Activated naive CD4-positive, alpha-beta T cell treated with anti-CD3 and anti-CD28 coated beads, Interleukin-2, amount 10 ng/mL, durations not matched to agents 7 days and 5 days (primary cell): ENCODE measurements at regions not wholly inside any gene's neighbourhood (a gene's known extent, or its start where the extent isn't known, plus 50 kb on each side); places are given as distances from the start of the nearest gene placed in this dataset.

Experiments
- CTCF ChIA-PET: fragments of 350-600 bp; sonication (Branson Sonifier 250); formaldehyde crosslinking; loops from one replicate; lab custom pipeline; 2021; ENCODE audit warnings: antibody characterized with exemption; lab: Charles Lee
- DNase-seq: peaks from one replicate; pipeline ENCODE4 v3.0.0-alpha.2; 2020
- H3K27ac Mint-ChIP-seq: one replicate; pipeline ENCODE4 v1.8.0; 2021; ENCODE audit warnings: mild to moderate bottlenecking, moderate library complexity, mixed read lengths
- H3K27me3 Mint-ChIP-seq: one replicate; pipeline ENCODE4 v1.8.0; 2021; ENCODE audit warnings: mild to moderate bottlenecking, mixed read lengths
- H3K36me3 Mint-ChIP-seq: one replicate; pipeline ENCODE4 v1.8.0; 2021; ENCODE audit warnings: mixed read lengths
- H3K4me1 Mint-ChIP-seq: one replicate; pipeline ENCODE4 v1.8.0; 2021; ENCODE audit warnings: mixed read lengths
- H3K4me3 Mint-ChIP-seq: one replicate; pipeline ENCODE4 v1.8.0; 2021; ENCODE audit warnings: mild to moderate bottlenecking, moderate library complexity, mixed read lengths
- H3K9me3 Mint-ChIP-seq: one replicate; pipeline ENCODE4 v1.8.0; 2021; ENCODE audit warnings: mixed read lengths

DNA sequence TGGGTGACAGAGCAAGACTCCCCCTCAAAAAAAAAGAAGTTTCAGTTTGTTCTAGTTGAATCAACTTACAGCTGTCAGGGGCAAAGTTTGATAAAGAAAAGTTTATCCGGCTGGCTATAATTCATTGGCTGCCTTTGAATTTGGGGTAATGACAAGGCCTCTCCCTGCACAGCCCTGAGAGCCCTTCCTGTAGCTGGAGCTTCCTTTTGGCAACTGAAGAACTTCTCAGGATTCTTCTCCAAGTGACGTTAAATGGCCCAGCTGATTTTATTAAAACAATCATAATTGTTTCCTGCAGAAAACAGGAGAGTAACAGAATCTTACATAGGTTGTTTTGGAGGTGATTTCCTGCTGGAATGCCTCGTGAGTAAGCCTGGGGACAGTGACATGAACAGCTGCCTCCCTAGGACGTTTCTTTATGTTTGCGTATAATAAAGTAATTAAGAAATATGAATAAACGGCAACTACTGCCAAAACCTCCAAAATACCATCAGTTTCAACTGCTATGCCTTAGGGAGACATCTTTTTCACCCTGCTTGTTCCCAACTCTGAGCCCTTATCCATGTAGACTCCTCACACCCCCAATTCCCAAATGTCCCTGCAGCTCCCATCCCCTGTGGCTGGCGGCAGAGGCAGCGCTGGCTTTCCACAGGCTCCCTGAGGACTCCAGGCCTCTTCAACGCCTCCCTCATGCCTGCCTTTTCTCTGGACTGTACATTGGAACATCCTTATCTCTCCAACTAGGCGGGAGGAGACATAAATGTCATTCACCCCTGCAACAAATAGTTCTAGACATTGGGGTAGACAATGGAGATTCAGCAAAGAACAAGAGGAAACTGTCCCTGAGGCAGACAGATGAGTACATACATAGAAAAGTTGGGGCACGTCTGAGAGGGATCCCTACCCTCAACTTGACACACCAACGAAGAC is 59.2 kb upstream of the FZD7 start:
- CTCF ChIA-PET = no interaction called here
- Mint-ChIP-seq H3K9me3 (no peaks in the 10 kb centered on the region), H3K36me3 (no peaks in the 10 kb centered on the region), H3K4me3 (no peak overlapping the region), H3K27ac (no peak overlapping the region), H3K27me3 (peaks cover 36% of the 10 kb centered on the region), H3K4me1 (no peaks in the 10 kb centered on the region)
- no peak for DNase-seq

DNA sequence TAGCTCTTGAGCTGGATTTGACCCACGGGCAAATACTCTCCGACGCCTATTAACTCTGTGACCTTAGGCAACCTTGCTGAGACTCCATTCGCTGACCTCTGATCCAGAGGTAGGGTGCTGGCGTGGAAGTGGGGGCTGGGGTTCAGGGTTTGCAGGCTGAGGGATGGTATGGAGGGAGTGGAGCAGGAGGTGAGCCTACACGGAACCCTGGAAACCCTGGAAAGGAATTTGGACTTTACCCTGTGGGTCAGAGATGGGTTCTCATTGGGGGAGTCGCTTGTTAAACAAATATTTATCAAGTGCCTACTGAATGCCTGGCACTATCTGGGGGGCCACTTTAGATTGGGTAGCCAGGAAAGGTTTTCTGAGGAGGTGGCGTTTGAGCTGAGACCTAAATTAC is 58.2 kb upstream of the FZD7 start:
- CTCF ChIA-PET = interaction anchor here (0.6 kb wide), 1 partner anchor 21 kb away, joined by 3 read pairs; no protein-coding TSS in a partner anchor
- no peaks in the 10 kb centered on the region for H3K9me3 Mint-ChIP-seq
- H3K27me3 Mint-ChIP-seq = peaks cover 30% of the 10 kb centered on the region
- DNase-seq = no peak
- no peak overlapping the region for H3K27ac Mint-ChIP-seq
- no peaks in the 10 kb centered on the region for H3K4me1 Mint-ChIP-seq
- H3K4me3 Mint-ChIP-seq = no peak overlapping the region
- H3K36me3 Mint-ChIP-seq = no peaks in the 10 kb centered on the region

GRCh38 chr2:201975964-201976612 is 57.6 kb upstream of the FZD7 start:
- no peaks in the 10 kb centered on the region for H3K4me1 Mint-ChIP-seq
- H3K27me3 Mint-ChIP-seq = peaks cover 33% of the 10 kb centered on the region
- DNase-seq = no peak
- H3K4me3 Mint-ChIP-seq = no peak overlapping the region
- H3K9me3 Mint-ChIP-seq = no peaks in the 10 kb centered on the region
- CTCF ChIA-PET = no interaction called here
- H3K27ac Mint-ChIP-seq = no peak overlapping the region
- no peaks in the 10 kb centered on the region for H3K36me3 Mint-ChIP-seq

GRCh38 chr2:201977651-201978050 is 56.0 kb upstream of the FZD7 start:
- CTCF ChIA-PET = no interaction called here
- H3K27ac Mint-ChIP-seq = no peak overlapping the region
- no peaks in the 10 kb centered on the region for H3K9me3 Mint-ChIP-seq
- H3K4me1 Mint-ChIP-seq = no peaks in the 10 kb centered on the region
- H3K36me3 Mint-ChIP-seq = no peaks in the 10 kb centered on the region
- H3K4me3 Mint-ChIP-seq = no peak overlapping the region
- no peak for DNase-seq
- peaks cover 24% of the 10 kb centered on the region for H3K27me3 Mint-ChIP-seq

DNA sequence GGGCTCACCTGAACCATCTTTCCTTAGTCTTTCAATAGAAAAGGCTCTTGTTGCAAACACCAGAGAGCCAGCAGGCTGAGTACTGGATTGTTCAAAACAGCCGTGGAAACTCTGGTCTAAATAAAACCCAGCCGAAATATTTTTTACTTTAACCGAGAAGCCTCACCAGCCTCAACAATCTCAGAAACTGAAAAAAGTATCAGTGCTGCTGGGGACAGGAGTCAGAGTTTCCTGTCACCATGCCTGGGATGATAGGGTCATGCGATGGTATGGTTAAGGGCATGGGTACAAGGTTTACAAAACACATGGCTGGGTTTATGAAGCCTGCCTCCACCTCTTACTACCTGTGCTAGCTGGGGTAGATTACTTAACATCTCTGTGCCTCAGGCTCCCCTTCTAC is 55.3 kb upstream of the FZD7 start:
- Mint-ChIP-seq H3K27ac (no peak overlapping the region), H3K9me3 (no peaks in the 10 kb centered on the region), H3K27me3 (peaks cover 24% of the 10 kb centered on the region), H3K4me3 (no peak overlapping the region), H3K4me1 (no peaks in the 10 kb centered on the region), H3K36me3 (no peaks in the 10 kb centered on the region)
- no peak for DNase-seq
- CTCF ChIA-PET = no interaction called here

DNA sequence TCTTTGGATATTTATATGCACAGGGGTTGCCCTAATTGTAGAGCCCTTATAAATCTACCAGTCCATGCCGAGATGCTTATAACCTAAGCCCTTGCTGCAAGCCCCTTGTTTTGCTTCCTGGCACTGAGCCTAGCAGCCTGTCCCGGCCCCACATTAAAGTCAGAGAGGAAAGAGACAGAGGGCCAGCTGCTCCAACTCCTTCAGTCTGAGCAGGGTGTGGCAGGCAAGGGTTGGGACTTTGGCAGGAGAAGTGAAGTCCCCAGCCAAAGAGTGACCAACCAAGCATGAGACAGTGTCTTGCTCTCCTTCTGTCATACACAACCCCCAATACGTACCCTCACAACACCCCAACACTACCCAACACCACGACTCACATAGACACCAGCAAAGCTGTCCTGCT is 54.7 kb upstream of the FZD7 start:
- CTCF ChIA-PET = no interaction called here
- no peaks in the 10 kb centered on the region for H3K36me3 Mint-ChIP-seq
- no peaks in the 10 kb centered on the region for H3K4me1 Mint-ChIP-seq
- peaks cover 24% of the 10 kb centered on the region for H3K27me3 Mint-ChIP-seq
- H3K27ac Mint-ChIP-seq = no peak overlapping the region
- no peaks in the 10 kb centered on the region for H3K9me3 Mint-ChIP-seq
- no peak for DNase-seq
- H3K4me3 Mint-ChIP-seq = no peak overlapping the region

GRCh38 chr2:201980389-201980821 is 53.2 kb upstream of the FZD7 start:
- H3K9me3 Mint-ChIP-seq = no peaks in the 10 kb centered on the region
- no peaks in the 10 kb centered on the region for H3K4me1 Mint-ChIP-seq
- CTCF ChIA-PET = no interaction called here
- H3K27me3 Mint-ChIP-seq = peaks cover 25% of the 10 kb centered on the region
- no peak overlapping the region for H3K27ac Mint-ChIP-seq
- DNase-seq = no peak
- no peaks in the 10 kb centered on the region for H3K36me3 Mint-ChIP-seq
- no peak overlapping the region for H3K4me3 Mint-ChIP-seq

GRCh38 chr2:201980946-201981345 is 52.7 kb upstream of the FZD7 start:
- CTCF ChIA-PET = no interaction called here
- Mint-ChIP-seq H3K9me3 (no peaks in the 10 kb centered on the region), H3K36me3 (no peaks in the 10 kb centered on the region), H3K27ac (no peak overlapping the region), H3K4me1 (no peaks in the 10 kb centered on the region), H3K27me3 (peaks cover 24% of the 10 kb centered on the region), H3K4me3 (no peak overlapping the region)
- DNase-seq = no peak

- H3K4me3 Mint-ChIP-seq = no peak overlapping the region
- no peaks in the 10 kb centered on the region for H3K4me1 Mint-ChIP-seq
- no peak overlapping the region for H3K27ac Mint-ChIP-seq
- peaks cover 18% of the 10 kb centered on the region for H3K27me3 Mint-ChIP-seq
- CTCF ChIA-PET = no interaction called here
- no peaks in the 10 kb centered on the region for H3K9me3 Mint-ChIP-seq
- H3K36me3 Mint-ChIP-seq = no peaks in the 10 kb centered on the region
- no peak for DNase-seq
Measured at GRCh38 chr2:201983174-201983573, 50.5 kb upstream of the FZD7 start.

DNA sequence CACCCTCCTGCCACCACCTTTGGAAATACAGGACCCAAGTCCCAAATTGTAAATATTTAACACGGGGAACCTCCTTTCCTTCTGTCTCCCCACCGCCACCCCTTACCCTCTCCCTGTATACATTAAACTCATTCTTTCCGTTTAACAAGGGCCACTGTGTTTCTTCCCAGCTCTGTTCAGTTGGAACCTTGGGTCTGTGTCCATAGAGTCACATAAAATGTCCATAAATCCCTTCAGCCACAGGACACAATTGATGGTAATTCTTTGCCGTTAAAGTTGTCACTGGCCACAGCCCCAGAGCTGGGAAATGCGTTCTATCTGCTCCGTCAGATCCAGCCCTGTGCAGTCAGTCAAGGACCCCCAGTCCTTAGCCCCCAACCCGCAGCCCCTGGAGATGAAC is 49.9 kb upstream of the FZD7 start:
- Mint-ChIP-seq H3K9me3 (no peaks in the 10 kb centered on the region), H3K27ac (no peak overlapping the region), H3K4me3 (no peak overlapping the region), H3K4me1 (no peaks in the 10 kb centered on the region), H3K27me3 (peaks cover 18% of the 10 kb centered on the region), H3K36me3 (no peaks in the 10 kb centered on the region)
- CTCF ChIA-PET = no interaction called here
- DNase-seq = no peak
